ENCODE measurements at regions not wholly inside any gene's neighbourhood (a gene's known extent, or its start where the extent isn't known, plus 50 kb on each side); places are given as distances from the start of the nearest gene placed in this dataset.
"Not testable (repeated sequence)": the region's sequence is repeated elsewhere in the genome, so short reads cannot be mapped to it uniquely, and the experiment has no call there.

- H3K9me3 ChIP-seq (ENCODE audit: control insufficient read depth, insufficient read depth, low read depth, low read length); H3K36me3 ChIP-seq (ENCODE audit: control insufficient read depth in 2 of 2, insufficient read depth in 1 of 2, low read length in 2 of 2); H3K27ac ChIP-seq (ENCODE audit: extremely low read depth, low read depth, low read length); H3K4me3 ChIP-seq (ENCODE audit: low read depth, low read length); POLR2A ChIA-PET; H3K4me1 ChIP-seq (ENCODE audit: control insufficient read depth, insufficient read depth, low read length); CTCF ChIA-PET: not testable (repeated sequence)
Observed at GRCh38 chr11:4315292-4315691, 52.9 kb downstream of the OR52B4 start.

GRCh38 chr11:4277225-4277624 lies 91.0 kb downstream of the OR52B4 start:
- H3K9me3 ChIP-seq (ENCODE audit: control insufficient read depth, insufficient read depth, low read depth, low read length); H3K27ac ChIP-seq (ENCODE audit: extremely low read depth, low read depth, low read length); POLR2A ChIA-PET; CTCF ChIA-PET; H3K4me1 ChIP-seq (ENCODE audit: control insufficient read depth, insufficient read depth, low read length); H3K4me3 ChIP-seq (ENCODE audit: low read depth, low read length); H3K36me3 ChIP-seq (ENCODE audit: control insufficient read depth in 2 of 2, insufficient read depth in 1 of 2, low read length in 2 of 2): not testable (repeated sequence)

GRCh38 chr11:4251085-4251484 lies 117.1 kb downstream of the OR52B4 start:
- H3K9me3 ChIP-seq (ENCODE audit: control insufficient read depth, insufficient read depth, low read depth, low read length); H3K4me1 ChIP-seq (ENCODE audit: control insufficient read depth, insufficient read depth, low read length); CTCF ChIA-PET; H3K36me3 ChIP-seq (ENCODE audit: control insufficient read depth in 2 of 2, insufficient read depth in 1 of 2, low read length in 2 of 2); H3K27ac ChIP-seq (ENCODE audit: extremely low read depth, low read depth, low read length); POLR2A ChIA-PET; H3K4me3 ChIP-seq (ENCODE audit: low read depth, low read length): not testable (repeated sequence)

GRCh38 chr11:4249475-4249874 lies 118.7 kb downstream of the OR52B4 start:
- H3K9me3 ChIP-seq (ENCODE audit: control insufficient read depth, insufficient read depth, low read depth, low read length); H3K27ac ChIP-seq (ENCODE audit: extremely low read depth, low read depth, low read length); CTCF ChIA-PET; H3K36me3 ChIP-seq (ENCODE audit: control insufficient read depth in 2 of 2, insufficient read depth in 1 of 2, low read length in 2 of 2); H3K4me1 ChIP-seq (ENCODE audit: control insufficient read depth, insufficient read depth, low read length); H3K4me3 ChIP-seq (ENCODE audit: low read depth, low read length); POLR2A ChIA-PET: not testable (repeated sequence)

GRCh38 chr11:4237771-4238170 lies 130.4 kb downstream of the OR52B4 start:
- H3K4me1 ChIP-seq (ENCODE audit: control insufficient read depth, insufficient read depth, low read length); H3K9me3 ChIP-seq (ENCODE audit: control insufficient read depth, insufficient read depth, low read depth, low read length); H3K4me3 ChIP-seq (ENCODE audit: low read depth, low read length); POLR2A ChIA-PET; CTCF ChIA-PET; H3K36me3 ChIP-seq (ENCODE audit: control insufficient read depth in 2 of 2, insufficient read depth in 1 of 2, low read length in 2 of 2); H3K27ac ChIP-seq (ENCODE audit: extremely low read depth, low read depth, low read length): not testable (repeated sequence)

- POLR2A ChIA-PET; H3K36me3 ChIP-seq (ENCODE audit: control insufficient read depth in 2 of 2, insufficient read depth in 1 of 2, low read length in 2 of 2); CTCF ChIA-PET; H3K4me3 ChIP-seq (ENCODE audit: low read depth, low read length); H3K4me1 ChIP-seq (ENCODE audit: control insufficient read depth, insufficient read depth, low read length); H3K27ac ChIP-seq (ENCODE audit: extremely low read depth, low read depth, low read length); H3K9me3 ChIP-seq (ENCODE audit: control insufficient read depth, insufficient read depth, low read depth, low read length): not testable (repeated sequence)
Observed at GRCh38 chr11:4218857-4219256, 124.3 kb downstream of the RRM1 start.

DNA sequence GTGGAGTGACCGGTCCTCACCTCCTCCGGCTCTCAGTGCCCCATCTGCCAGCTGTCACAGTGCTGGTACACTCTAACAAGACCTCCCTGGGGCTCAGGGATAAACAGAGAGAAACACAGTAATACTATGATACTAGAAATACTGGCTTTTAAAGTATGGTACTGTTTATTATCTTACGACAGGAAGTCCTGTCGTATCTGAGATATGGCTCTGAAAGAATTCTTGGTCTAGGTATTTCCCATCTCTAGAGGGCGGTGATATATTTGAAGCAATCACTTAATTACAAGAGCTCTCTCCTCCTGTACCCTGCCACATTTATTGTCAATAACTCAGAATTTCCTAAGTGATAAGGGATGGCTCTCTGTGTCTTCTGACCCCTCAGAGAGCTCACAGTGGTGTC lies 119.1 kb downstream of the RRM1 start:
- Histone ChIP-seq H3K36me3 (ENCODE audit: control insufficient read depth in 2 of 2, insufficient read depth in 1 of 2, low read length in 2 of 2) (no peaks in the 10 kb centered on the region), H3K27ac (ENCODE audit: extremely low read depth, low read depth, low read length) (no peak overlapping the region), H3K4me1 (ENCODE audit: control insufficient read depth, insufficient read depth, low read length) (no peaks in the 10 kb centered on the region), H3K4me3 (ENCODE audit: low read depth, low read length) (no peak overlapping the region), H3K9me3 (ENCODE audit: control insufficient read depth, insufficient read depth, low read depth, low read length) (no peaks in the 10 kb centered on the region)
- no peak for TF ChIP-seq ZNF791 (tag by site-specific recombination; IDR thresholded peaks at IDR 0.05)
- no peak for TF ChIP-seq KLF8 (tag by site-specific recombination; IDR thresholded peaks at IDR 0.05)
- TF ChIP-seq ZBTB21 (tag by site-specific recombination; IDR thresholded peaks at IDR 0.05), result no peak
- TF ChIP-seq, protein P1, sequence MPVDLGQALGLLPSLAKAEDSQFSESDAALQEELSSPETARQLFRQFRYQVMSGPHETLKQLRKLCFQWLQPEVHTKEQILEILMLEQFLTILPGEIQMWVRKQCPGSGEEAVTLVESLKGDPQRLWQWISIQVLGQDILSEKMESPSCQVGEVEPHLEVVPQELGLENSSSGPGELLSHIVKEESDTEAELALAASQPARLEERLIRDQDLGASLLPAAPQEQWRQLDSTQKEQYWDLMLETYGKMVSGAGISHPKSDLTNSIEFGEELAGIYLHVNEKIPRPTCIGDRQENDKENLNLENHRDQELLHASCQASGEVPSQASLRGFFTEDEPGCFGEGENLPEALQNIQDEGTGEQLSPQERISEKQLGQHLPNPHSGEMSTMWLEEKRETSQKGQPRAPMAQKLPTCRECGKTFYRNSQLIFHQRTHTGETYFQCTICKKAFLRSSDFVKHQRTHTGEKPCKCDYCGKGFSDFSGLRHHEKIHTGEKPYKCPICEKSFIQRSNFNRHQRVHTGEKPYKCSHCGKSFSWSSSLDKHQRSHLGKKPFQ (tag by site-specific recombination; IDR thresholded peaks at IDR 0.05), result no peak
- TF ChIP-seq ZNF837 (tag by site-specific recombination; IDR thresholded peaks at IDR 0.05), result no peak
- no peak for TF ChIP-seq ZNF133 (tag by site-specific recombination; IDR thresholded peaks at IDR 0.05)
- TF ChIP-seq ZNF596 (tag by site-specific recombination; IDR thresholded peaks at IDR 0.05), result no peak
- TF ChIP-seq ZNF776 (tag by site-specific recombination; IDR thresholded peaks at IDR 0.05; ENCODE audit: borderline replicate concordance), result no peak
- CTCF ChIA-PET, result interaction anchor here (0.6 to 1.7 kb wide), 2 partner anchors 26 to 110 kb away, joined by 3 to 6 read pairs; no protein-coding TSS in a partner anchor
- POLR2A ChIA-PET, result no interaction called here
